ENCODE measurements at regions not wholly inside any gene's neighbourhood (a gene's known extent, or its start where the extent isn't known, plus 50 kb on each side); places are given as distances from the start of the nearest gene placed in this dataset.
"Not testable (repeated sequence)": the region's sequence is repeated elsewhere in the genome, so short reads cannot be mapped to it uniquely, and the experiment has no call there.

GRCh38 chr3:181330257-181330656 is 340.7 kb upstream of the DNAJC19 start:
- TF ChIP-seq, protein P1, sequence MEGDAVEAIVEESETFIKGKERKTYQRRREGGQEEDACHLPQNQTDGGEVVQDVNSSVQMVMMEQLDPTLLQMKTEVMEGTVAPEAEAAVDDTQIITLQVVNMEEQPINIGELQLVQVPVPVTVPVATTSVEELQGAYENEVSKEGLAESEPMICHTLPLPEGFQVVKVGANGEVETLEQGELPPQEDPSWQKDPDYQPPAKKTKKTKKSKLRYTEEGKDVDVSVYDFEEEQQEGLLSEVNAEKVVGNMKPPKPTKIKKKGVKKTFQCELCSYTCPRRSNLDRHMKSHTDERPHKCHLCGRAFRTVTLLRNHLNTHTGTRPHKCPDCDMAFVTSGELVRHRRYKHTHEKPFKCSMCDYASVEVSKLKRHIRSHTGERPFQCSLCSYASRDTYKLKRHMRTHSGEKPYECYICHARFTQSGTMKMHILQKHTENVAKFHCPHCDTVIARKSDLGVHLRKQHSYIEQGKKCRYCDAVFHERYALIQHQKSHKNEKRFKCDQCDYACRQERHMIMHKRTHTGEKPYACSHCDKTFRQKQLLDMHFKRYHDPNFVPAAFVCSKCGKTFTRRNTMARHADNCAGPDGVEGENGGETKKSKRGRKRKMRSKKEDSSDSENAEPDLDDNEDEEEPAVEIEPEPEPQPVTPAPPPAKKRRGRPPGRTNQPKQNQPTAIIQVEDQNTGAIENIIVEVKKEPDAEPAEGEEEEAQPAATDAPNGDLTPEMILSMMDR (IDR thresholded peaks at IDR 0.05; ENCODE audit: low read depth, low read length): no peak
- no peak for DNase-seq

DNA sequence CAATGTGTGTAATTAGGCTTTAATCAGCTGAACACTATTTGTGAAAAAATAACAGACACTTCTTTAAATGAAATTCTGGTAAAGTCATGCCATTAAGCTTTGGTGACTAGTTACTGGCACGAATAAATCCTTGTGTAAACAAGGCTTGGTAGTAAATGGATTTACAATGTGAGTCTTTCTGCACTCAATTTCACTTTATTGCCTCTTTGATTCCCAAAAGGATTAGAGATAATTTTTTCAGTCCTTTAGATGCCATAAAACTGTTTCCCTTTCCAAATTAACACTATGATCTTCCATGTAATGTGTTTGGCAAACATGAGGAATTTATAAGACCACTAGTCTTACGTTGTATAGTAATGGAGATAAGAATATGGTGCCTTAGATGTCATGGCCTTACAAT is 339.5 kb upstream of the DNAJC19 start:
- no peaks in the 10 kb centered on the region for H3K36me3 ChIP-seq
- no peaks in the 10 kb centered on the region for H3K9me3 ChIP-seq
- H3K4me3 ChIP-seq (ENCODE audit: low read depth, low read length): no peak overlapping the region
- DNase-seq: no peak
- TF ChIP-seq, protein P1 (IDR thresholded peaks at IDR 0.05; ENCODE audit: low read depth, low read length): no peak
- no peaks in the 10 kb centered on the region for H3K27me3 ChIP-seq
- peaks cover 34% of the 10 kb centered on the region for H3K4me1 ChIP-seq

More at GRCh38 chr3:181330257-181330656, 340.7 kb upstream of the DNAJC19 start:
- Histone ChIP-seq H3K36me3 (no peaks in the 10 kb centered on the region), H3K4me3 (ENCODE audit: low read depth, low read length) (no peak overlapping the region), H3K9me3 (no peaks in the 10 kb centered on the region), H3K4me1 (peaks cover 34% of the 10 kb centered on the region), H3K27me3 (no peaks in the 10 kb centered on the region)

GRCh38 chr3:181328346-181328745 is 338.8 kb upstream of the DNAJC19 start:
- no peak overlapping the region for H3K4me3 ChIP-seq (ENCODE audit: low read depth, low read length)
- peaks cover 34% of the 10 kb centered on the region for H3K4me1 ChIP-seq
- peak; percentile 23 for DNase-seq
- H3K36me3 ChIP-seq: no peaks in the 10 kb centered on the region
- no peaks in the 10 kb centered on the region for H3K9me3 ChIP-seq
- no peaks in the 10 kb centered on the region for H3K27me3 ChIP-seq
- TF ChIP-seq, protein P1 (IDR thresholded peaks at IDR 0.05; ENCODE audit: low read depth, low read length): no peak

DNA sequence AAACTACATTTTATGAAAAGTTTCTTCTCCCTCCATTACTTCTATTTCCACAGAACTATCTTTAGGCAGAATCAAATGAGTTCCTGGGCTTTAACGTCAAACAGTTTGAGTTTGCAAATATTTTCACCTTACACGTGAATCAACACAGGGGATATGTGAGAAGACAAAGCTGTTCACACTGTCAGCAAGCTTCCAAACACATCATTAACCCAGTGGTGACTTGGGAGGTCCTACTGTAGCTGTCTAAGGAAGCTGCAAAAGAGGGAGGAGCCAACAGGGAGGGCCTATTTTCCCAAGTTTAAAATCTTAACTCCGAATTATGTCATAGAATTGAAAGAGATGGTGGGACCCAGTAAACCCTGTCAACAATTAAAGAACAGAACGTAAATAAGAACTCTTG is 337.8 kb upstream of the DNAJC19 start:
- no peaks in the 10 kb centered on the region for H3K27me3 ChIP-seq
- no peaks in the 10 kb centered on the region for H3K9me3 ChIP-seq
- no peak overlapping the region for H3K4me3 ChIP-seq (ENCODE audit: low read depth, low read length)
- H3K4me1 ChIP-seq: peaks cover 32% of the 10 kb centered on the region
- TF ChIP-seq, protein P1 (IDR thresholded peaks at IDR 0.05; ENCODE audit: low read depth, low read length): no peak
- DNase-seq: no peak
- no peaks in the 10 kb centered on the region for H3K36me3 ChIP-seq

DNA sequence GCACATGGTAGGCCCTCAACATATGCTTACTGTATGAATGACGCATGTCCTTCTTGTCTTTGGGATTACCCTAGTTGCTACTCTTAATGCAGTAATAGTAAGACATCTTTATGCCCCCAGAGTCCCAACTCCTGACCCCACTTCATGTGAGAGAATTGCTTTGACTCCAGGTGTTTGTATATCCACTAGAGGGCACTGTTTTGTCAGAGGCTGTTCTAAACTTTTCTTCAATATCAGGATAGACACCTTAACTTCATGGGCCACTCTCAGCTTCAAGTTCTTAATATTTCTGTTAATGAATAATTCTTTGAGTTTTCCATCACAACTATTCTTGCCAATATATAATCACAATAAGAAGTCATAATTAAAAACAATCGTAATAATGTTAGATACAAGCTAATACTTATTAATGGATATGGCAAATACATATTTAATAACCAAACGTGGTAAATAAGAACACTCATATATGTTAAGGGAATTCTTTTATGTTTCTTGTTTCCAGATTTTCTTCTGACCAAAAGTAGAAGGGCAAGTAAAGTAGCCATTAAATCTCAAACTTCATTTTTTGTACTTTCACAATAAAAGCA is 337.2 kb upstream of the DNAJC19 start:
- TF ChIP-seq, protein P1 (IDR thresholded peaks at IDR 0.05; ENCODE audit: low read depth, low read length): peak; percentile 83
- Histone ChIP-seq H3K4me3 (ENCODE audit: low read depth, low read length) (no peak overlapping the region), H3K4me1 (peaks cover 26% of the 10 kb centered on the region), H3K36me3 (no peaks in the 10 kb centered on the region), H3K9me3 (no peaks in the 10 kb centered on the region), H3K27me3 (no peaks in the 10 kb centered on the region)
- DNase-seq: peak; percentile 22

- not testable (repeated sequence) for H3K9me3 ChIP-seq; H3K36me3 ChIP-seq; H3K27me3 ChIP-seq; H3K4me3 ChIP-seq (ENCODE audit: low read depth, low read length); DNase-seq; H3K4me1 ChIP-seq
- TF ChIP-seq, protein P1 (IDR thresholded peaks at IDR 0.05; ENCODE audit: low read depth, low read length): peak; percentile 15; the same call in 1 of the 2 replicates
Observed at GRCh38 chr3:181324516-181324915, 335.0 kb upstream of the DNAJC19 start.

All from BE2C (cell line).